Body of pancreas (tissue), 4 donors: ENCODE measurements at regions not wholly inside any gene's neighbourhood (a gene's known extent, or its start where the extent isn't known, plus 50 kb on each side); places are given as distances from the start of the nearest gene placed in this dataset.

Experiments
- ATAC-seq: fragments of 150-250 bp; one replicate; pipeline ENCODE4 v1.9.1; 2016
- DNase-seq, 4 donors: peaks; one replicate each; pipeline ENCODE4 v3.0.0-alpha.2; 2019
- H3K27ac ChIP-seq, 4 donors: fragments of 200-600 bp; sonication (generic); 1 replicate in 3 of 4; 2 replicates in 1 of 4; pipeline versions ENCODE4 v1.5.1 to v1.6.1; 2016 to 2019; ENCODE audit warnings: mild to moderate bottlenecking in 1 of 4, mixed read lengths in 1 of 4, moderate library complexity in 1 of 4
- H3K27me3 ChIP-seq, 2 donors: fragments of 200-600 bp; sonication (generic); one replicate each; pipeline ENCODE4 v1.6.0; 2016; ENCODE audit warnings: mild to moderate bottlenecking in 1 of 2
- H3K36me3 ChIP-seq, 2 donors: fragments of 200-600 bp; sonication (generic); replicated peaks in 1 of 2; 2 replicates each; pipeline ENCODE4 v1.5.1; 2016; ENCODE audit warnings: low read depth in 2 of 2; ENCODE audit not compliant: insufficient read depth in 1 of 2
- H3K4me1 ChIP-seq: fragments of 200-600 bp; sonication (generic); one replicate; pipeline ENCODE4 v1.6.0; 2016
- H3K4me3 ChIP-seq, 2 donors: fragments of 200-600 bp; sonication (generic); 1 replicate in 1 of 2; 2 replicates in 1 of 2; pipeline ENCODE4 v1.5.1; 2016 to 2019
- H3K9me3 ChIP-seq, 3 donors: fragments of 200-600 bp; sonication (generic); 1 replicate in 2 of 3; 2 replicates in 1 of 3; pipeline ENCODE4 v1.5.1; 2016
- POLR2A ChIP-seq, 3 donors: fragments of 450-650 bp; IDR thresholded peaks; one replicate each; pipeline ENCODE4 v1.6.1; 2016; ENCODE audit warnings: antibody characterized with exemption in 3 of 3, mild to moderate bottlenecking in 2 of 3
- WGBS, 2 donors: methylation state at CpG; one replicate each; pipeline ENCODE4 v1.1.5; 2017; 5-methylcytosine and 5-hydroxymethylcytosine counted together
- intact Hi-C: fragments of 100-400 bp; cut with DNase I; formaldehyde crosslinking; loops from one replicate; pipeline ENCODE4 v1.15.1; 2023
- TF ChIP-seq, protein P1 (sequence below), 7 experiments: fragments of 450-650 bp in 4 of 7; fragments of 200-600 bp in 3 of 7; sonication (generic) in 3 of 7; IDR thresholded peaks; one replicate each; pipeline ENCODE4 v1.5.1; 2016 to 2019; ENCODE audit warnings: antibody characterized with exemption in 7 of 7

DNA sequence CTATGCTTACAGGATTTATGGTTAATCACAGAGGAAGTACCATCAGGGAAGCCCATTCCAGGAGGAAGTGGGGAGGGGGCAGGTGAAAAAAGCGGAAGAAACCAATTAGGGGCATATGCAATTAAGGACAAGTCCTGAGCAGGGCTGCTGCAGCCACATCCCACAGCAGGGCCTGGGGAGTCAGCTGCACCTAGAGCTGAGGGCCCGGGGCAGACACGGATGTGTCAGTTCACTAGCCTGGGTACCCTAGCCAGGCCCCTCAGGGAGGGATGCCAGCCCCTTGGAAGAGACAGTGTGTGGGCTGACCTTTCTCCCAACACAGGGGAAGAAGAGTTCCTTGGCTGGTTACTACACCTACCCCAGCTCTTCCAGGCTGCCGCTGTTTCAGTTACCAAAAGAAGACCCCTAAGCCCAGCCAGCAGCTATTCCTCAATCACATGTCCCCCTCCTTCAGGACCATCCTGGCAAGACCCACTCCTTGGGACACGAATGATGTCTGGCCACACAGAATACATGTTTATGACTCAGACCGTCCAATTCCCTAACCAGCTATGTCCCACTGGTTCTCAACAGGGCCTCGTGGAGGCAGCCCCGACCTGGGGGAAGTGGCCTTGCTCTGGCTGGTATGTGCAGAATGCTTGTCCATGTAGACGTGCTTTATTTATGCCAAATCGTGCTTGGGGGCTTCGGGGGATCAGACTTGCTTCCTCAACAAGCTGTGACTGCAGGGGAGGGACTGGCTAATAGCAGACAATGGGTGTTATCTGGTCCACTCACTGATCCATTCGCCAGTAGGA, 133.7 kb upstream of the RTL1 start:
- H3K27ac ChIP-seq: no peak overlapping the region
- 82 to 83% methylated on average over 12 of the region's 12 CpGs for WGBS, 2 donors
- no peak for ATAC-seq
- peak in 1 of 4 donors; percentile 3 for DNase-seq
- intact Hi-C loops: no loop called here
- H3K36me3 ChIP-seq: no peaks in the 10 kb centered on the region
- peaks cover 20% of the 10 kb centered on the region for H3K4me1 ChIP-seq
- H3K9me3 ChIP-seq: no peaks in the 10 kb centered on the region
- H3K4me3 ChIP-seq: no peak overlapping the region
- no peaks in the 10 kb centered on the region for H3K27me3 ChIP-seq
- TF ChIP-seq, protein P1, sequence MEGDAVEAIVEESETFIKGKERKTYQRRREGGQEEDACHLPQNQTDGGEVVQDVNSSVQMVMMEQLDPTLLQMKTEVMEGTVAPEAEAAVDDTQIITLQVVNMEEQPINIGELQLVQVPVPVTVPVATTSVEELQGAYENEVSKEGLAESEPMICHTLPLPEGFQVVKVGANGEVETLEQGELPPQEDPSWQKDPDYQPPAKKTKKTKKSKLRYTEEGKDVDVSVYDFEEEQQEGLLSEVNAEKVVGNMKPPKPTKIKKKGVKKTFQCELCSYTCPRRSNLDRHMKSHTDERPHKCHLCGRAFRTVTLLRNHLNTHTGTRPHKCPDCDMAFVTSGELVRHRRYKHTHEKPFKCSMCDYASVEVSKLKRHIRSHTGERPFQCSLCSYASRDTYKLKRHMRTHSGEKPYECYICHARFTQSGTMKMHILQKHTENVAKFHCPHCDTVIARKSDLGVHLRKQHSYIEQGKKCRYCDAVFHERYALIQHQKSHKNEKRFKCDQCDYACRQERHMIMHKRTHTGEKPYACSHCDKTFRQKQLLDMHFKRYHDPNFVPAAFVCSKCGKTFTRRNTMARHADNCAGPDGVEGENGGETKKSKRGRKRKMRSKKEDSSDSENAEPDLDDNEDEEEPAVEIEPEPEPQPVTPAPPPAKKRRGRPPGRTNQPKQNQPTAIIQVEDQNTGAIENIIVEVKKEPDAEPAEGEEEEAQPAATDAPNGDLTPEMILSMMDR (IDR thresholded peaks at IDR 0.05): no peak
- no peak for TF ChIP-seq POLR2A (IDR thresholded peaks at IDR 0.05)

DNA sequence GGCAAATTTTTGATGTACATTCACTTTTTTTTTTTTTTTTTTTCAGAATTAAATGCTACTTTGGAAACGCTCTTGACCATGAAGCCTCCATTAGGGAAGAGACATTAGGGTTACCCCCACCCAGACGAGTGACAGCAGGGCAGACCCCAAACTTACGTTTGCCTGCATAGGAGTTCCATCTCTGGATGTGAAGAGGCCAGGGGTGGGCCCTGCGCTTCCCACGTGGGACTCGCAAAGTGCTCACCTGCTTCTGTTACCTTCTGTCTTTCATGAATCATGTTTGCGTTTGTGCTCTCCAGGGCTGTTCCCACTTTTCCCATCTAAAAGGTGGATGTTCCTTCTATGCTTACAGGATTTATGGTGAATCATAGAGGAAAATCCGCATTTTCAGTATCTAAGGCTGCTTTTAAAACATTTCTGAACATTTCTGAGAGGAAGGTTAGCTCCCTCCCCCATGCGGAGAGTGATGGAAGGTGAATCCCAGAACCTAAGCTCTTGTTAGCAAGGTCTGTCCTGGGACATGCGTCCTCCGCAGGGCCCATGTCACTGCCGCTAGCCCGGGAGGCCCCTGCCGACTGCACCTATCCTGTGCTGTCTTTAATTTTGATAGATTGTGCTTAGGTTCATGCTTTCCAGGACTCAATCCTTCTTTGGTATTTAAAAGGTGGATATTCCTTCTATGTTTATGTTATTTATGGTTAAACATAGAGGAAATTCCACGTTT, 135.7 kb upstream of the RTL1 start:
- TF ChIP-seq, protein P1 (IDR thresholded peaks at IDR 0.05): no peak
- no peak for TF ChIP-seq POLR2A (IDR thresholded peaks at IDR 0.05)
- 83 to 87% methylated on average over 15 of the region's 15 CpGs for WGBS, 2 donors
- Histone ChIP-seq H3K4me3 (no peak overlapping the region), H3K36me3 (no peaks in the 10 kb centered on the region), H3K27ac (peak overlapping the region in 2 of 4 donors; percentile 28 to 75), H3K9me3 (no peaks in the 10 kb centered on the region), H3K27me3 (no peaks in the 10 kb centered on the region), H3K4me1 (peaks cover 20% of the 10 kb centered on the region)
- DNase-seq (no peak), ATAC-seq (no peak)
- intact Hi-C loops: no loop called here

DNA sequence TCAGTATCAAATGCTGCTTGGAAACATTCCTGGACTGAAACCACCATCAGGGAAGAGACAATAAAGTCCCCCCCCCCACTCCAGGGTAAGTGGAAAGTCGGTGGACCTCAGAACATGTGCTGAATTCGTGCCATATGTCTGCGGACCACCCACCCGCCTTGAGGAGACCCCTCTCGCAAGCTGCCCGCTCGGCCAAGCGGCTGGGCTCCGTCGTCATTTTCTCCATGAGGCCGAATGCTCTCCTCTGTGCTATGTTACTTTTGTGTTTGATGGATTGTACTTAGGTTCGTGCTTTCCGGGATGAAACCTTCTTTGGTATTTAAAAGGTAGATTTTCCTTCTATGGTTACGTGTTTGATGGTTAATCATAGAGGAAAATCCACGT, 136.2 kb upstream of the RTL1 start:
- H3K36me3 ChIP-seq: no peaks in the 10 kb centered on the region
- 85 to 91% methylated on average over 15 of the region's 15 CpGs for WGBS, 2 donors
- DNase-seq: no peak
- no peak overlapping the region for H3K4me3 ChIP-seq
- no peak for ATAC-seq
- no peaks in the 10 kb centered on the region for H3K9me3 ChIP-seq
- H3K4me1 ChIP-seq: peaks cover 20% of the 10 kb centered on the region
- peak overlapping the region in 2 of 4 donors; percentile 65 to 75 for H3K27ac ChIP-seq
- H3K27me3 ChIP-seq: no peaks in the 10 kb centered on the region
- intact Hi-C loops: no loop called here
- no peak for TF ChIP-seq POLR2A (IDR thresholded peaks at IDR 0.05)
- TF ChIP-seq, protein P1 (IDR thresholded peaks at IDR 0.05): no peak

DNA sequence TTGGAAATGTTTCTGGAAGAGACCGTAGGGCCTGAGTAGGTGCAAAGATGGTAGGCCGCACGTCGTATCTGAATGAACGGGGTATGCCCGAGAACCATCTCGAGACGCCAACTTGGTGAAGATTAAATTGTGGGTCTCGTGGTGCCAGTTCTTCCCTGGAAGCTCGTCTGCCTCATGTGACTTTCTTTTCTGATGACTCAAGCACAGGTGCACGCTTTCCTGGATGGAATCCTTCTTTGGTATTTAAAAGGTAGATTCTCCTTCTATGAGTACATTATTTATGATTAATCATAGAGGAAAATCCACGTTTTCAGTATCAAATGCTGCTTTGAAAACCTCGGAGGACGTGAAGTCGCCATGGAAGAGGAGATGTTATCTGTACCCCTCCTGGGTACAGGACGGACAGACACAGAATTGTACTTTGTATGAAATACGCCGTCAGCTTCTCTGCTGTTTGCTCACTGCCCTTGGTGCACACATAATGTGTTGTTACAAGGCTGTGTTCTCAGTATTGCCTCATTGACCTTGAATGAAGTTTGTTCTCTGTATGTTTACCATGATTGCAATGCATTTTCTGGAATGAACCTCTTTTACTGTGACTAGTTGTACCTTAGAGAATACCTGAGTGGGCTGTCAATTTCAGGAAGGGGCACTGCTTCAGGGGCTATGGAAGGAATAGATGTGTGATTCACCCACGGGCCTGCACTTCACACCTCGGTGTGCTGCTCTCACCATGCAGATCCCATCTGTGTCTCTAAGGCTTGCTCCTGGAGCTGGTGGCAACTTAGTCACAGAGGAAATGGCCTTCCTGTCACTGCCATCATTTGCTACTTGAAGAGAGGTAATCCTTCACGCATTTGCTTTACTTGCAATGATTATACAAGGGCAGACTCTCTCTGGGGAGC, 137.3 kb upstream of the RTL1 start:
- Histone ChIP-seq H3K4me1 (peaks cover 20% of the 10 kb centered on the region), H3K4me3 (no peak overlapping the region), H3K9me3 (no peaks in the 10 kb centered on the region), H3K27me3 (no peaks in the 10 kb centered on the region), H3K27ac (peak overlapping the region; percentile 42 to 75 (median 56)), H3K36me3 (no peaks in the 10 kb centered on the region)
- 58 to 63% methylated on average over 21 of the region's 21 CpGs for WGBS, 2 donors
- intact Hi-C loops: no loop called here
- ATAC-seq (peak; percentile 88), DNase-seq (peak; percentile 28 to 60 (median 48))
- TF ChIP-seq, protein P1 (IDR thresholded peaks at IDR 0.05): no peak
- no peak for TF ChIP-seq POLR2A (IDR thresholded peaks at IDR 0.05)
